Gastrocnemius medialis (tissue), 4 donors: ENCODE measurements at regions not wholly inside any gene's neighbourhood (a gene's known extent, or its start where the extent isn't known, plus 50 kb on each side); places are given as distances from the start of the nearest gene placed in this dataset.

ENCODE experiments used
- ATAC-seq, 2 donors: fragments of 150-250 bp; one replicate each; pipeline ENCODE4 v1.9.1; 2016
- DNase-seq, 2 donors: peaks; one replicate each; pipeline ENCODE4 v3.0.0-alpha.2; 2019
- H3K27ac ChIP-seq, 4 donors: fragments of 200-600 bp; sonication (generic); 1 replicate in 1 of 4; 2 replicates in 3 of 4; pipeline ENCODE4 v1.5.1; 2016 to 2018; ENCODE audit warnings: mild to moderate bottlenecking in 2 of 4, moderate library complexity in 1 of 4
- H3K27me3 ChIP-seq, 3 donors: fragments of 200-600 bp; sonication (generic) in 2 of 3; 1 replicate in 1 of 3; 2 replicates in 2 of 3; pipeline versions ENCODE4 v1.5.1 to v1.6.0; 2016 to 2019; ENCODE audit warnings: mild to moderate bottlenecking in 1 of 3, moderate library complexity in 1 of 3
- H3K36me3 ChIP-seq, 2 donors: fragments of 200-600 bp; sonication (generic) in 1 of 2; one replicate each; pipeline ENCODE4 v1.5.1; 2017 to 2018
- H3K4me1 ChIP-seq, 2 donors: fragments of 200-600 bp; sonication (generic) in 1 of 2; one replicate each; pipeline ENCODE4 v1.5.1; 2016 to 2017; ENCODE audit warnings: mild to moderate bottlenecking in 2 of 2
- H3K4me3 ChIP-seq, 4 donors: fragments of 200-600 bp; sonication (generic) in 3 of 4; 1 replicate in 1 of 4; 2 replicates in 3 of 4; pipeline ENCODE4 v1.5.1; 2016 to 2019; ENCODE audit warnings: mild to moderate bottlenecking in 2 of 4
- H3K9me3 ChIP-seq, 3 donors: fragments of 200-600 bp; sonication (generic) in 2 of 3; 1 replicate in 1 of 3; 2 replicates in 2 of 3; pipeline ENCODE4 v1.5.1; 2016 to 2019
- CTCF ChIP-seq, 5 experiments: fragments of 450-650 bp in 3 of 5; fragments of 200-600 bp in 2 of 5; sonication (generic) in 2 of 5; IDR thresholded peaks in 4 of 5; conservative IDR thresholded peaks in 1 of 5; 1 replicate in 4 of 5; 2 replicates in 1 of 5; pipeline ENCODE4 v1.5.1; 2016 to 2019; ENCODE audit warnings: antibody characterized with exemption in 5 of 5, mild to moderate bottlenecking in 3 of 5, moderate library complexity in 3 of 5
- POLR2A ChIP-seq, 2 donors: fragments of 450-650 bp; IDR thresholded peaks; one replicate each; pipeline ENCODE4 v1.6.1; 2017; ENCODE audit warnings: antibody characterized with exemption in 2 of 2, mild to moderate bottlenecking in 2 of 2, moderate library complexity in 2 of 2
- in situ Hi-C, 4 donors: fragments of 200-750 bp; cut with MboI; loops; one replicate each; pipeline versions ENCODE4 v1.15.0 to v1.8.0; 2017; ENCODE audit warnings: low sequenced_read_pairs in 4 of 4
- intact Hi-C: fragments of 100-400 bp; cut with DNase I; formaldehyde crosslinking; loops from one replicate; pipeline ENCODE4 v1.15.1; 2023; ENCODE audit warnings: low total_unique reads

- ATAC-seq (no peak), DNase-seq (no peak)
- no peak overlapping the region for H3K4me3 ChIP-seq
- TF ChIP-seq CTCF (IDR thresholded peaks at IDR 0.05 in 4 of 5, conservative IDR thresholded peaks at IDR 0.05 in 1 of 5), result no peak
- TF ChIP-seq POLR2A (IDR thresholded peaks at IDR 0.05), result no peak
- intact Hi-C loops (no loop called here), in situ Hi-C loops (no loop called here)
- peaks cover 0 to 8% (median 0%) of the 10 kb centered on the region in 3 donors for H3K27me3 ChIP-seq
- no peaks in the 10 kb centered on the region for H3K36me3 ChIP-seq
- no peak overlapping the region for H3K27ac ChIP-seq
- no peaks in the 10 kb centered on the region for H3K9me3 ChIP-seq
- H3K4me1 ChIP-seq, result no peaks in the 10 kb centered on the region
Observed at GRCh38 chr15:77716632-77717332, 84.1 kb upstream of the LINGO1 start.

GRCh38 chr15:77715860-77716259 lies 83.1 kb upstream of the LINGO1 start:
- Histone ChIP-seq H3K27ac (no peak overlapping the region), H3K4me1 (no peaks in the 10 kb centered on the region), H3K27me3 (peaks cover 0 to 8% (median 0%) of the 10 kb centered on the region in 3 donors), H3K4me3 (no peak overlapping the region), H3K9me3 (no peaks in the 10 kb centered on the region), H3K36me3 (no peaks in the 10 kb centered on the region)
- ATAC-seq (no peak), DNase-seq (no peak)
- intact Hi-C loops, result no loop called here
- in situ Hi-C loops, result no loop called here
- TF ChIP-seq CTCF (IDR thresholded peaks at IDR 0.05 in 4 of 5, conservative IDR thresholded peaks at IDR 0.05 in 1 of 5) (no peak), POLR2A (IDR thresholded peaks at IDR 0.05) (no peak)

- no peaks in the 10 kb centered on the region for H3K36me3 ChIP-seq
- no peak for DNase-seq
- peaks cover 0 to 8% (median 0%) of the 10 kb centered on the region in 3 donors for H3K27me3 ChIP-seq
- no peaks in the 10 kb centered on the region for H3K4me1 ChIP-seq
- no peaks in the 10 kb centered on the region for H3K9me3 ChIP-seq
- no peak overlapping the region for H3K4me3 ChIP-seq
- TF ChIP-seq POLR2A (IDR thresholded peaks at IDR 0.05), result no peak
- TF ChIP-seq CTCF (IDR thresholded peaks at IDR 0.05 in 4 of 5, conservative IDR thresholded peaks at IDR 0.05 in 1 of 5), result no peak
- H3K27ac ChIP-seq, result no peak overlapping the region
- intact Hi-C loops (no loop called here), in situ Hi-C loops (no loop called here)
- no peak for ATAC-seq
Observed at GRCh38 chr15:77715051-77715450, 82.3 kb upstream of the LINGO1 start.

- no peak overlapping the region for H3K27ac ChIP-seq
- DNase-seq (no peak), ATAC-seq (no peak)
- no peaks in the 10 kb centered on the region for H3K36me3 ChIP-seq
- H3K27me3 ChIP-seq, result peaks cover 0 to 8% (median 0%) of the 10 kb centered on the region in 3 donors
- TF ChIP-seq POLR2A (IDR thresholded peaks at IDR 0.05) (no peak), CTCF (IDR thresholded peaks at IDR 0.05 in 4 of 5, conservative IDR thresholded peaks at IDR 0.05 in 1 of 5) (no peak)
- intact Hi-C loops (no loop called here), in situ Hi-C loops (no loop called here)
- H3K4me1 ChIP-seq, result no peaks in the 10 kb centered on the region
- no peaks in the 10 kb centered on the region for H3K9me3 ChIP-seq
- no peak overlapping the region for H3K4me3 ChIP-seq
Observed at GRCh38 chr15:77714555-77714954, 81.8 kb upstream of the LINGO1 start.

- Histone ChIP-seq H3K27ac (no peak overlapping the region), H3K36me3 (no peaks in the 10 kb centered on the region), H3K4me3 (no peak overlapping the region), H3K4me1 (no peaks in the 10 kb centered on the region), H3K9me3 (no peaks in the 10 kb centered on the region), H3K27me3 (peaks cover 0 to 8% (median 0%) of the 10 kb centered on the region in 3 donors)
- no peak for TF ChIP-seq POLR2A (IDR thresholded peaks at IDR 0.05)
- no peak for TF ChIP-seq CTCF (IDR thresholded peaks at IDR 0.05 in 4 of 5, conservative IDR thresholded peaks at IDR 0.05 in 1 of 5)
- in situ Hi-C loops (no loop called here), intact Hi-C loops (no loop called here)
- ATAC-seq, result no peak
- DNase-seq, result no peak
Observed at GRCh38 chr15:77714023-77714422, 81.3 kb upstream of the LINGO1 start.
